NT2/D1 (cell line): ENCODE measurements at regions not wholly inside any gene's neighbourhood (a gene's known extent, or its start where the extent isn't known, plus 50 kb on each side); places are given as distances from the start of the nearest gene placed in this dataset.

Experiments
- DNase-seq: peaks from one replicate; pipeline ENCODE4 v3.0.0-alpha.2; 2011; ENCODE audit warnings: low read depth, low spot score
- H3K27me3 ChIP-seq: 2 replicates; pipeline ENCODE4 v1.6.0; 2011; ENCODE audit warnings: mild to moderate bottlenecking; ENCODE audit not compliant: insufficient read length, insufficient read depth
- H3K36me3 ChIP-seq: 2 replicates; pipeline ENCODE4 v1.6.1; 2011; ENCODE audit warnings: mild to moderate bottlenecking, low read length, mixed read lengths; ENCODE audit not compliant: insufficient read depth, insufficient read length
- H3K4me1 ChIP-seq: 2 replicates; pipeline ENCODE4 v1.5.1; 2011; ENCODE audit not compliant: insufficient read depth, insufficient read length
- H3K4me3 ChIP-seq: 2 replicates; pipeline ENCODE4 v1.5.1; 2011; ENCODE audit warnings: low read depth; ENCODE audit not compliant: insufficient read length
- H3K9ac ChIP-seq: 2 replicates; pipeline ENCODE4 v1.6.0; 2011; ENCODE audit warnings: low read depth; ENCODE audit not compliant: insufficient read length
- H3K9me3 ChIP-seq: 2 replicates; pipeline ENCODE4 v1.5.1; 2011; ENCODE audit warnings: mild to moderate bottlenecking, low read length; ENCODE audit not compliant: insufficient read depth
- SUZ12 ChIP-seq: IDR thresholded peaks from 2 replicates; pipeline ENCODE4 v1.6.1; 2011; ENCODE audit not compliant: insufficient read length, insufficient read depth; ENCODE audit errors: extremely low read depth
- YY1 ChIP-seq: IDR thresholded peaks from 2 replicates; pipeline ENCODE4 v1.6.1; 2011; ENCODE audit not compliant: insufficient read length, insufficient read depth
- ZNF274 ChIP-seq: IDR thresholded peaks from 2 replicates; pipeline ENCODE4 v1.6.1; 2011; ENCODE audit warnings: mild to moderate bottlenecking, low read depth, low read length

DNA sequence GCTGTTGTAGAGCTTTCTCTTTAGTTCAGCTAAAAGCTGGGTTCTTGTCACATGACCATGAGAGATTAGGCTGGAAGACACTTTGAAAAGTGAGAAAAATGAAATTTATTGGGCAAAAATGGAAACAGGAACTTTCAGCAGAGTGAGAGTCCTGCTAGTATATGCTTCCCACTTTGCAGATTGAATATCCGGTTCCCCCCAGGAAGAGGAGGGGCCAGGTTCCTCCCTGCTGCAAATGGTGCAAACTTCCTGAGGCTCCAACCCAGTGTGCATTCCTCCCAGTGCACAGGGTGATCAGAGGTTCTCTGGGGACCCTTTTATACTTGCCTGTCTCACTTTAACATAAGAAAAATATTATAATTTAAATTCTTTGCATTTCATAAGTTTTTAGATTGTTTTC is 119.9 kb upstream of the SPIN4 start:
- no peak overlapping the region for H3K4me3 ChIP-seq
- no peak overlapping the region for H3K9ac ChIP-seq
- H3K36me3 ChIP-seq, result no peaks in the 10 kb centered on the region
- H3K27me3 ChIP-seq, result no peaks in the 10 kb centered on the region
- TF ChIP-seq YY1 (no peak), SUZ12 (no peak), ZNF274 (no peak)
- H3K9me3 ChIP-seq, result peaks cover 77% of the 10 kb centered on the region
- DNase-seq, result no peak
- H3K4me1 ChIP-seq, result no peaks in the 10 kb centered on the region

- H3K36me3 ChIP-seq, result no peaks in the 10 kb centered on the region
These were observed 119.4 kb upstream of the SPIN4 start for GRCh38 chrX:63470506-63470905.

DNA sequence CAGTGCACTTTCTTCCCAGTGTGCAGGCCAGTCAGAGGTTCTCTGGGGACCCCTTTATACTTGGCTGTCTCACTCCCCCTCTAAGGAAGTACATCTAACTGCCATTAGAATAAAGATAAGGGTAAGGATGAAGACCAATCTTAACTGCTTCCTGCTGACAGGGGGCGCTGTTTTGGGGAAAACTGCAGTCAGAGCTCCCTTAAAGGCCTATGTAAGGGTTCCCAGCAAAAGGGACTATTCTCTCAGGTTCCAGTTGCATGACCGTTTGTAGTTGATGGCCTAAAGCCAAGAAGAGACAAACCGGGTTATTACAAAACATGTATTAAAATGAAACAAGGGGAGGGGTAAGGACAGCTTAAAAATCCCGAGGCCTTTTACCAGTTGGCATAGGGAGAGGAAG is 115.6 kb upstream of the SPIN4 start:
- Histone ChIP-seq H3K4me1 (no peaks in the 10 kb centered on the region), H3K9me3 (peaks cover 54% of the 10 kb centered on the region), H3K4me3 (no peak overlapping the region), H3K27me3 (no peaks in the 10 kb centered on the region), H3K36me3 (no peaks in the 10 kb centered on the region), H3K9ac (no peak overlapping the region)
- no peak for DNase-seq
- TF ChIP-seq SUZ12, result no peak
- TF ChIP-seq YY1, result no peak
- no peak for TF ChIP-seq ZNF274

More at GRCh38 chrX:63470506-63470905, 119.4 kb upstream of the SPIN4 start:
- Histone ChIP-seq H3K9me3 (peaks cover 72% of the 10 kb centered on the region), H3K27me3 (no peaks in the 10 kb centered on the region), H3K9ac (no peak overlapping the region), H3K4me3 (no peak overlapping the region), H3K4me1 (no peaks in the 10 kb centered on the region)
- peak; percentile 56 for DNase-seq
- no peak for TF ChIP-seq SUZ12
- no peak for TF ChIP-seq ZNF274
- no peak for TF ChIP-seq YY1

DNA sequence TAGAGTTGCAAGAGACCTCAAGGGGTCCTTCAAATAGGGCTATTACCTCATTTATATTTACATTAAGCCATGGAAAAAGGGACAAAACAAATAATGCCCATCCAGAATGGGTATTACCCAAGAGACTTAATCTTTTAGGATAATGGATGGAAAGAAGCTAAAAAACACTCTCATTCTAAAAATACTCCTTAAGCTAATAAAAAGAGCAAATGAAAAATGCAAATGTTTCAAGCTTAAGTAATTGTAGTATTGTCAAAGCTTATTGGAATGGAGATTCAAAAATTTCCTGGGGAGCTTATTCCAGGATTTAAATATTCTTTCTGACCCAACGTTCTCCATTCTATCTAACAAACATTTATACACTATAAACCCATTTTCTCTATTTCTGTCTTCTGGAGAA is 107.8 kb upstream of the SPIN4 start:
- DNase-seq, result no peak
- H3K4me1 ChIP-seq, result no peaks in the 10 kb centered on the region
- no peak for TF ChIP-seq SUZ12
- no peak for TF ChIP-seq ZNF274
- TF ChIP-seq YY1, result no peak
- no peaks in the 10 kb centered on the region for H3K27me3 ChIP-seq
- no peaks in the 10 kb centered on the region for H3K36me3 ChIP-seq
- no peaks in the 10 kb centered on the region; the same call in 1 of the 2 replicates for H3K9me3 ChIP-seq
- H3K9ac ChIP-seq, result no peak overlapping the region
- H3K4me3 ChIP-seq, result no peak overlapping the region

DNA sequence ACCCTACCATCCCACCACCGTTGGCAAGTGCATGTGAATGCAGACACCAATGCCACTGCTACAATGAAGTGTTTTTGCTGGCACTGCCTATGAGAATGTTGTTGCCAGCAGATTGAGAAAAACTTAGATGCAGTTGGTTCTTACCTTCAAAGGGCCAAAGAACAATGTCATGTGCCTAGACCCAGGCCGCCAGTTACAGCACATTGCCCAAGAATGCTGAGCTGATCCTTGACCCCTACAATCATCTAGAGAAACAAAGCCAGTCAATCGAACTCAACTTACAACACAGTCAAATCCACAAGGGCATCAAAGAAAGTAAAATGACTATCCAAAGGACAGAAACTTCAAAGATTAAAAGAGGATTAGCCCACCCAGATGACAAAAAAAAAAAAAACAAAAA is 102.4 kb upstream of the SPIN4 start:
- DNase-seq, result no peak
- no peak overlapping the region for H3K4me3 ChIP-seq
- TF ChIP-seq ZNF274 (no peak), SUZ12 (no peak), YY1 (no peak)
- no peak overlapping the region for H3K9ac ChIP-seq
- H3K4me1 ChIP-seq, result no peaks in the 10 kb centered on the region
- H3K27me3 ChIP-seq, result no peaks in the 10 kb centered on the region
- H3K36me3 ChIP-seq, result peaks cover 18% of the 10 kb centered on the region
- H3K9me3 ChIP-seq, result peaks cover 22% of the 10 kb centered on the region; the same call in 1 of the 2 replicates

DNA sequence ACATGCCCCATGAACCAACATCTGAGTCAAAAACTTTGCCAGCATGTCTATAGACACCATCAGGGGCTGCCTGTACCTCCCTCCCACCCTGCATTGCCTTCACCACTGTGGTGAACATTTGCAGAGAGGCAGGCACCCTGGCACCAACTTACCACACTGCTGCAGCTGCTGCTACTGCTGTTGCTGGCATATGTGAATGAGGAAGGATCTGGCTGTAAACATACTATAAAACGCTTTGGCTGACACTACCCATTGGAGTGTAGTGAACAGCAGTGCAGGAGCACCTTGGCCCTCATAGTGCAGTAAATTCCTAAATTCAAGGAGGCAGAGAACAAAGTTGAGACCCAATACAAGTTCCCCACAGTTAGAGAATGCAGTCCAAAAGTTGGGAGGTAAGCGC is 90.6 kb upstream of the SPIN4 start:
- H3K4me1 ChIP-seq, result no peaks in the 10 kb centered on the region
- TF ChIP-seq ZNF274 (no peak), SUZ12 (no peak), YY1 (no peak)
- no peaks in the 10 kb centered on the region for H3K27me3 ChIP-seq
- no peak overlapping the region for H3K9ac ChIP-seq
- H3K9me3 ChIP-seq, result no peaks in the 10 kb centered on the region
- no peak for DNase-seq
- no peak overlapping the region for H3K4me3 ChIP-seq
- H3K36me3 ChIP-seq, result peaks cover 6% of the 10 kb centered on the region

DNA sequence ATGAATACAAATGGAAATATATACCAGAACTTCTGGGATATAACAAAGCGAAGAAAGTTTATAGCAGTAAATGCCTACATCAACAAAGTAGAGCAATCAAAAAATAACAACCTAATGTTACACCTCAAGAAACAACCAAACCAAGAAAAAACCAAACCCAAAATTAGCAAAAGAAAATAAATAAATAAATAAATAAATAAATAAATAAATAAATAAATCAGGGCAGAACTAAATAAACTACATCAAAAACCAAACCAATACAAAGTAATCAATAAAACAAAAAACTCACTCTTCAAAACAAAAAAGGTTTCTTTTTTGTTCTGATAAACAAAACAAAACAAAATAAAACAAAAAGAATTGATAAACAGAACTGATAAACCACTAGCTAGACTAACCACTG is 88.4 kb upstream of the SPIN4 start:
- H3K4me3 ChIP-seq, result no peak overlapping the region
- no peaks in the 10 kb centered on the region for H3K27me3 ChIP-seq
- H3K9me3 ChIP-seq, result no peaks in the 10 kb centered on the region
- TF ChIP-seq YY1, result no peak
- TF ChIP-seq SUZ12, result no peak
- TF ChIP-seq ZNF274, result no peak
- H3K36me3 ChIP-seq, result peaks cover 6% of the 10 kb centered on the region
- DNase-seq, result no peak
- no peaks in the 10 kb centered on the region for H3K4me1 ChIP-seq
- H3K9ac ChIP-seq, result no peak overlapping the region

- H3K9ac ChIP-seq, result no peak overlapping the region
- TF ChIP-seq ZNF274 (no peak), YY1 (no peak), SUZ12 (no peak)
- DNase-seq, result no peak
These were observed 85.7 kb upstream of the SPIN4 start for GRCh38 chrX:63436865-63437264.

More at GRCh38 chrX:63436865-63437264, 85.7 kb upstream of the SPIN4 start:
- peaks cover 10% of the 10 kb centered on the region for H3K36me3 ChIP-seq
- H3K9me3 ChIP-seq, result no peaks in the 10 kb centered on the region; the same call in 1 of the 2 replicates
- no peaks in the 10 kb centered on the region for H3K27me3 ChIP-seq
- H3K4me1 ChIP-seq, result no peaks in the 10 kb centered on the region
- H3K4me3 ChIP-seq, result no peak overlapping the region
